SU-DHL-6 (cell line): ENCODE measurements at regions not wholly inside any gene's neighbourhood (a gene's known extent, or its start where the extent isn't known, plus 50 kb on each side); places are given as distances from the start of the nearest gene placed in this dataset.

ENCODE experiments used
- H2AFZ ChIP-seq: fragments of 200-600 bp; sonication (generic); 2 replicates; pipeline ENCODE4 v1.6.1; 2014; ENCODE audit warnings: low read depth, mild to moderate bottlenecking, moderate library complexity, mixed read lengths, antibody characterized with exemption, low read length; ENCODE audit not compliant: severe bottlenecking
- H3F3A ChIP-seq: fragments of 200-600 bp; shearing (Covaris generic); 2 replicates; pipeline ENCODE4 v1.6.0; 2016; ENCODE audit warnings: antibody characterized with exemption, mild to moderate bottlenecking; ENCODE audit not compliant: insufficient read depth
- H3K27ac ChIP-seq: fragments of 200-600 bp; sonication (generic); 2 replicates; pipeline ENCODE4 v1.5.1; 2016; ENCODE audit warnings: low read depth, mild to moderate bottlenecking, low read length, moderate library complexity, mixed read lengths
- H3K27me3 ChIP-seq: fragments of 200-600 bp; sonication (generic), shearing (Covaris generic); 2 replicates; pipeline ENCODE4 v1.6.0; 2014; ENCODE audit warnings: mild to moderate bottlenecking, low read length
- H3K36me3 ChIP-seq: fragments of 200-600 bp; sonication (generic); 2 replicates; pipeline ENCODE4 v1.6.1; 2014; ENCODE audit warnings: mild to moderate bottlenecking, low read length, mixed read lengths
- H3K4me2 ChIP-seq: fragments of 300-600, 200-600 bp; shearing (Covaris generic), sonication (generic); 2 replicates; pipeline ENCODE4 v1.6.0; 2014; ENCODE audit warnings: low read length, low read depth, mild to moderate bottlenecking; ENCODE audit not compliant: poor library complexity, severe bottlenecking
- H3K4me3 ChIP-seq: fragments of 200-600 bp; sonication (generic); 2 replicates; pipeline ENCODE4 v1.5.1; 2014; ENCODE audit warnings: antibody characterized with exemption, low read length, mild to moderate bottlenecking, mixed read lengths; ENCODE audit not compliant: insufficient read depth, poor library complexity, severe bottlenecking
- H3K79me2 ChIP-seq: fragments of 200-600 bp; sonication (generic); 2 replicates; pipeline ENCODE4 v1.6.1; 2014; ENCODE audit warnings: mild to moderate bottlenecking, low read length, moderate library complexity; ENCODE audit not compliant: insufficient read depth
- H3K9ac ChIP-seq: fragments of 200-600 bp; sonication (generic); 2 replicates; pipeline ENCODE4 v1.7.0; 2014; ENCODE audit warnings: mild to moderate bottlenecking, low read length
- H3K9me2 ChIP-seq: fragments of 200-600 bp; sonication (generic); replicated peaks from 2 replicates; pipeline ENCODE4 v1.6.1; 2014; ENCODE audit warnings: low read length; ENCODE audit not compliant: insufficient read depth
- H3K9me3 ChIP-seq: fragments of 200-600 bp; sonication (generic); 2 replicates; pipeline ENCODE4 v1.6.1; 2014; ENCODE audit warnings: low read length, mixed read lengths; ENCODE audit not compliant: insufficient read depth
- H4K20me1 ChIP-seq: fragments of 200-600 bp; sonication (generic); 2 replicates; pipeline ENCODE4 v1.6.1; 2014; ENCODE audit warnings: low read depth, mild to moderate bottlenecking, antibody characterized with exemption, low read length, moderate library complexity, mixed read lengths
- CTCF ChIP-seq: fragments of 200-600 bp; sonication (generic); IDR thresholded peaks from one replicate; pipeline ENCODE4 v1.5.1; 2017; ENCODE audit warnings: antibody characterized with exemption, mild to moderate bottlenecking, low read length, moderate library complexity; ENCODE audit not compliant: insufficient read depth, poor library complexity, severe bottlenecking
- EZH2phosphoT487 ChIP-seq: fragments of 200-600 bp; sonication (generic), shearing (Covaris generic); conservative IDR thresholded peaks from 2 replicates; pipeline ENCODE4 v1.6.1; 2018; ENCODE audit warnings: mild to moderate bottlenecking, antibody characterized with exemption, low read length, moderate library complexity, mixed read lengths

DNA sequence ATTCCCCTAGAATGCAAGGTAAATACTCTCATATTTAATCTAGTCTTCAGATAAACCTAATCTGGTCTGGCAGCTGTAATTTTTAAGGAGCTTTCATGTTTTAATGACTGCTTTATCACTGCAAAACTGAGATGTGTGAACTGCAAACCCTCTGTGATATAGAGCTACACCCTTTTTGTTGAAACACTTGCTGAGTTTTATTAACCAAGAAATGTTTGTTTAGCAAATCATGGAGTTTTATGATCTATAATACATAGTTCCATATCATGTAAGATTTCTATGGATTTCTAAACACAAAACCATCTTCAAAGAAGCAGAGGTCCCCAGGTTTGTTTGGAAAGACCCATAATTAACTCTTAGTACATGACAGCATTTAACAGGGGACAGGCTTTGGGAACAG is 126.4 kb downstream of the BTC start:
- Histone ChIP-seq H3F3A (no peaks in the 10 kb centered on the region), H3K9me2 (no peaks in the 10 kb centered on the region), H3K27me3 (no peaks in the 10 kb centered on the region), H3K79me2 (no peaks in the 10 kb centered on the region), H4K20me1 (no peaks in the 10 kb centered on the region), H2AFZ (no peak overlapping the region), H3K9me3 (no peaks in the 10 kb centered on the region), H3K9ac (no peak overlapping the region), H3K4me2 (no peak overlapping the region), H3K27ac (no peak overlapping the region), H3K4me3 (no peak overlapping the region), H3K36me3 (no peaks in the 10 kb centered on the region)
- no peak for TF ChIP-seq EZH2phosphoT487
- no peak for TF ChIP-seq CTCF

DNA sequence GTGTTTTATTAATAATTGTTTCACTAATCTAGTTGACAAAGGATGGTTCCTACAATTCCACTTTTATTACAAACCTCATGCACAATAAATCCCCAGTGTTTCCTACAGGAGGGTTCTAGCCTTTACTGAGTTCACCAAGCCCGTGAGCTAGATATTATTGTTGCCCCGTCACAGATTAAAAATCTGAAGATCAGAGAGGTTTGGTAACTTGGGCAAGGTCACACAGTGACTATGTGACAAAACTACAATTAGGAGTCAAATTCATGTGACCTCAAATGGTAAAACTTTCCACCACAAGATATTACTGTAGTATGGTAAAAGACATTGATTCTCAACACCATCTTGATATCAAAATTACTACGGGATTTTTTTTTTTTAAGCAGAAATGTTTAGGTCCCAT is 124.6 kb downstream of the BTC start:
- no peaks in the 10 kb centered on the region for H4K20me1 ChIP-seq
- no peaks in the 10 kb centered on the region for H3K9me2 ChIP-seq
- no peak overlapping the region for H3K4me3 ChIP-seq
- no peaks in the 10 kb centered on the region for H3K36me3 ChIP-seq
- no peaks in the 10 kb centered on the region for H3K9me3 ChIP-seq
- H3F3A ChIP-seq, result no peaks in the 10 kb centered on the region
- no peaks in the 10 kb centered on the region for H3K27me3 ChIP-seq
- H3K79me2 ChIP-seq, result no peaks in the 10 kb centered on the region
- TF ChIP-seq CTCF, result no peak
- TF ChIP-seq EZH2phosphoT487, result no peak
- no peak overlapping the region for H3K9ac ChIP-seq
- no peak overlapping the region for H2AFZ ChIP-seq
- H3K27ac ChIP-seq, result no peak overlapping the region
- H3K4me2 ChIP-seq, result no peak overlapping the region

DNA sequence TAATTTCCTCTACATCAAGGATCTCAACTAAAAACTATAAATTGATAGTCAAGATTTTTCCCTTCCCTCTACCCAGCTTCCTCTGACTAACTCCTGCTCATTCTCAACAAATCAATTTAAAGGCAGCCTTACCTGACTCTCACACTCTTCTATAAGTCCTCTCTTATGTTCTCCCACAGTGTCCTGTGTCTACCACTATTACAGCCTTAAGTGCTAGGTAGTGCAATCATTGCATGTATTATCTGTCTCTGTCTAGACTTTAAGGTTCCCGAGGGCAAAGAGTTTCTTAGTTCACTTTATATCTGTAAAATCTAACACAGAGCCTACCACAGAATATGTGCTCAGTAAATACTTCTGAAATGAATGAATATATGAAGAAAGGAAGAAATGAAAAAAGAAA is 123.7 kb downstream of the BTC start:
- Histone ChIP-seq H3K27ac (no peak overlapping the region), H2AFZ (no peak overlapping the region), H3K36me3 (no peaks in the 10 kb centered on the region), H3K4me2 (no peak overlapping the region), H3F3A (no peaks in the 10 kb centered on the region), H3K9me3 (no peaks in the 10 kb centered on the region), H3K79me2 (no peaks in the 10 kb centered on the region), H3K27me3 (no peaks in the 10 kb centered on the region), H4K20me1 (no peaks in the 10 kb centered on the region), H3K4me3 (no peak overlapping the region), H3K9me2 (no peaks in the 10 kb centered on the region), H3K9ac (no peak overlapping the region)
- TF ChIP-seq CTCF (no peak), EZH2phosphoT487 (no peak)
